Thoracic aorta (tissue), 2 donors: ENCODE measurements at regions not wholly inside any gene's neighbourhood (a gene's known extent, or its start where the extent isn't known, plus 50 kb on each side); places are given as distances from the start of the nearest gene placed in this dataset.

Experiments
- ATAC-seq: fragments of 150-250 bp; one replicate; pipeline ENCODE4 v1.8.0; 2017; ENCODE audit warnings: low read depth; ENCODE audit not compliant: insufficient number of reproducible peaks, low FRiP score
- DNase-seq: peaks from one replicate; pipeline ENCODE4 v3.0.0-alpha.2; 2020; ENCODE audit warnings: low spot score
- H3K27ac ChIP-seq, 2 donors: fragments of 200-600 bp; sonication (generic); 1 replicate in 1 of 2; 2 replicates in 1 of 2; pipeline ENCODE4 v1.5.1; 2016; ENCODE audit warnings: mild to moderate bottlenecking in 2 of 2, moderate library complexity in 2 of 2
- H3K27me3 ChIP-seq: fragments of 200-600 bp; sonication (generic); replicated peaks from 2 replicates; pipeline ENCODE4 v1.6.0; 2016; ENCODE audit warnings: mild to moderate bottlenecking; ENCODE audit not compliant: insufficient read depth
- H3K36me3 ChIP-seq: fragments of 200-600 bp; sonication (generic); one replicate; pipeline ENCODE4 v1.5.1; 2016
- H3K4me1 ChIP-seq, 2 donors: fragments of 200-600 bp; sonication (generic); 1 replicate in 1 of 2; 2 replicates in 1 of 2; pipeline versions ENCODE4 v1.5.1 to v1.6.0; 2016; ENCODE audit warnings: low read depth in 2 of 2, mild to moderate bottlenecking in 1 of 2; ENCODE audit not compliant: control insufficient read depth in 1 of 2
- H3K4me3 ChIP-seq: fragments of 200-600 bp; sonication (generic); 2 replicates; pipeline ENCODE4 v1.5.1; 2016; ENCODE audit warnings: mild to moderate bottlenecking
- H3K9me3 ChIP-seq: fragments of 200-600 bp; sonication (generic); 2 replicates; pipeline ENCODE4 v1.5.1; 2016
- TF ChIP-seq, protein P1 (sequence below): fragments of 200-600 bp; sonication (generic); IDR thresholded peaks from one replicate; pipeline ENCODE4 v1.5.1; 2019; ENCODE audit warnings: antibody characterized with exemption

DNA sequence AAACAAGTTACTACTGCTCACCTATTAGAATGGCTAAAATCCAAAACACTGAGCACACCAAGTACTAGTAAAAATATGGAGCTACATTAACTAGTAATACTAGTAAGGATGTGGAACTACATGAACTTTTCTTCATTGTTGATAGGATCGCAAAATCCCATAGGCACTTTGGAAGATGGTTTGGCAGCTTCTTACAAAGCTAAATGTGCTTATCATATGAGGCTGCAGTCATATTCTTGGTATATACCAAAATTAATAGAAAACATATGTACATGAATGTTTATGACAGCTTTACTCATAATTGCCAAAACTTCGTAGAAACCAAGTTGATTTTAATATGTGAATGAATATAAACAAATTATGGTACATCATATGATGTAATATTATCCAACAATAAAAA lies 366.8 kb upstream of the KCNMB2 start:
- no peak overlapping the region for H3K4me3 ChIP-seq
- ATAC-seq (no peak), DNase-seq (no peak)
- H3K27me3 ChIP-seq = no peaks in the 10 kb centered on the region
- no peaks in the 10 kb centered on the region for H3K9me3 ChIP-seq
- no peak overlapping the region for H3K27ac ChIP-seq
- TF ChIP-seq, protein P1, sequence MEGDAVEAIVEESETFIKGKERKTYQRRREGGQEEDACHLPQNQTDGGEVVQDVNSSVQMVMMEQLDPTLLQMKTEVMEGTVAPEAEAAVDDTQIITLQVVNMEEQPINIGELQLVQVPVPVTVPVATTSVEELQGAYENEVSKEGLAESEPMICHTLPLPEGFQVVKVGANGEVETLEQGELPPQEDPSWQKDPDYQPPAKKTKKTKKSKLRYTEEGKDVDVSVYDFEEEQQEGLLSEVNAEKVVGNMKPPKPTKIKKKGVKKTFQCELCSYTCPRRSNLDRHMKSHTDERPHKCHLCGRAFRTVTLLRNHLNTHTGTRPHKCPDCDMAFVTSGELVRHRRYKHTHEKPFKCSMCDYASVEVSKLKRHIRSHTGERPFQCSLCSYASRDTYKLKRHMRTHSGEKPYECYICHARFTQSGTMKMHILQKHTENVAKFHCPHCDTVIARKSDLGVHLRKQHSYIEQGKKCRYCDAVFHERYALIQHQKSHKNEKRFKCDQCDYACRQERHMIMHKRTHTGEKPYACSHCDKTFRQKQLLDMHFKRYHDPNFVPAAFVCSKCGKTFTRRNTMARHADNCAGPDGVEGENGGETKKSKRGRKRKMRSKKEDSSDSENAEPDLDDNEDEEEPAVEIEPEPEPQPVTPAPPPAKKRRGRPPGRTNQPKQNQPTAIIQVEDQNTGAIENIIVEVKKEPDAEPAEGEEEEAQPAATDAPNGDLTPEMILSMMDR = no peak
- H3K4me1 ChIP-seq = peaks cover 22 to 31% of the 10 kb centered on the region in 2 donors
- H3K36me3 ChIP-seq = no peaks in the 10 kb centered on the region

- no peaks in the 10 kb centered on the region for H3K36me3 ChIP-seq
- TF ChIP-seq, protein P1 = no peak
- no peaks in the 10 kb centered on the region for H3K27me3 ChIP-seq
- no peak for DNase-seq
- peak overlapping the region; percentile 27 for H3K27ac ChIP-seq
- ATAC-seq = peak; percentile 88
- peaks cover 22 to 31% of the 10 kb centered on the region in 2 donors for H3K4me1 ChIP-seq
- H3K4me3 ChIP-seq = no peak overlapping the region
- H3K9me3 ChIP-seq = no peaks in the 10 kb centered on the region
Observed at GRCh38 chr3:178170698-178171535, 365.3 kb upstream of the KCNMB2 start.

DNA sequence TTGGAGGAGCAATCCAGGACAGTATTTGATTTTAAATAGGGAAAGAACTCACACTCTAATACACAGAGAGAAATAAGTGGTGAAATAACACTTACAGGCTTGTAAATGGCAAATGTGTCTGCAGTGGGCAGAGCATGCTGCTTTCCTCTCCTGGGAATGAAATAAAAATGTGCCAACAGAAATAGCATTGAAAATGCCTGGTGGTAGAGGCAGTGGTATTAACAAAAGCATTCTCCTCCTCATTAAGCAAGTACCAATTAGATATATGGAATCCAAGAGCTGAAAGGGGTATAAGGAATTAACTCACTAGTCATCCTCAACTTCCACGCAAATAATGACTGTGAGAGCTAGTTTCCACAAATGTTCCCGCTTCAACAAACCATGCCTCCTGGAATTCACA lies 364.1 kb upstream of the KCNMB2 start:
- Histone ChIP-seq H3K4me1 (peaks cover 18 to 27% of the 10 kb centered on the region in 2 donors), H3K9me3 (no peaks in the 10 kb centered on the region), H3K4me3 (no peak overlapping the region), H3K36me3 (no peaks in the 10 kb centered on the region), H3K27me3 (no peaks in the 10 kb centered on the region), H3K27ac (no peak overlapping the region)
- no peak for ATAC-seq
- no peak for DNase-seq
- TF ChIP-seq, protein P1 = no peak

GRCh38 chr3:178174201-178174915 lies 361.9 kb upstream of the KCNMB2 start:
- H3K4me3 ChIP-seq = no peak overlapping the region
- ATAC-seq = no peak
- H3K27ac ChIP-seq = no peak overlapping the region
- peaks cover 13 to 17% of the 10 kb centered on the region in 2 donors for H3K4me1 ChIP-seq
- no peaks in the 10 kb centered on the region for H3K27me3 ChIP-seq
- TF ChIP-seq, protein P1 = no peak
- no peak for DNase-seq
- no peaks in the 10 kb centered on the region for H3K9me3 ChIP-seq
- H3K36me3 ChIP-seq = no peaks in the 10 kb centered on the region

GRCh38 chr3:178181088-178181487 lies 355.1 kb upstream of the KCNMB2 start:
- TF ChIP-seq, protein P1 = no peak
- ATAC-seq (no peak), DNase-seq (no peak)
- Histone ChIP-seq H3K4me1 (peaks cover 0 to 4% of the 10 kb centered on the region in 2 donors), H3K27me3 (no peaks in the 10 kb centered on the region), H3K9me3 (no peaks in the 10 kb centered on the region), H3K4me3 (no peak overlapping the region), H3K27ac (no peak overlapping the region), H3K36me3 (no peaks in the 10 kb centered on the region)
